ENCODE measurements at regions not wholly inside any gene's neighbourhood (a gene's known extent, or its start where the extent isn't known, plus 50 kb on each side); places are given as distances from the start of the nearest gene placed in this dataset.

- TF ChIP-seq, protein P1, sequence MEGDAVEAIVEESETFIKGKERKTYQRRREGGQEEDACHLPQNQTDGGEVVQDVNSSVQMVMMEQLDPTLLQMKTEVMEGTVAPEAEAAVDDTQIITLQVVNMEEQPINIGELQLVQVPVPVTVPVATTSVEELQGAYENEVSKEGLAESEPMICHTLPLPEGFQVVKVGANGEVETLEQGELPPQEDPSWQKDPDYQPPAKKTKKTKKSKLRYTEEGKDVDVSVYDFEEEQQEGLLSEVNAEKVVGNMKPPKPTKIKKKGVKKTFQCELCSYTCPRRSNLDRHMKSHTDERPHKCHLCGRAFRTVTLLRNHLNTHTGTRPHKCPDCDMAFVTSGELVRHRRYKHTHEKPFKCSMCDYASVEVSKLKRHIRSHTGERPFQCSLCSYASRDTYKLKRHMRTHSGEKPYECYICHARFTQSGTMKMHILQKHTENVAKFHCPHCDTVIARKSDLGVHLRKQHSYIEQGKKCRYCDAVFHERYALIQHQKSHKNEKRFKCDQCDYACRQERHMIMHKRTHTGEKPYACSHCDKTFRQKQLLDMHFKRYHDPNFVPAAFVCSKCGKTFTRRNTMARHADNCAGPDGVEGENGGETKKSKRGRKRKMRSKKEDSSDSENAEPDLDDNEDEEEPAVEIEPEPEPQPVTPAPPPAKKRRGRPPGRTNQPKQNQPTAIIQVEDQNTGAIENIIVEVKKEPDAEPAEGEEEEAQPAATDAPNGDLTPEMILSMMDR (IDR thresholded peaks at IDR 0.05), result no peak
- no peak for TF ChIP-seq POLR2A (IDR thresholded peaks at IDR 0.05)
Measured at GRCh38 chr19:31959527-31960018, 385.8 kb upstream of the ZNF507 start.
